DMS79 treated with DMSO at 0.1 percent for 48 hours (cell line): ENCODE measurements at regions not wholly inside any gene's neighbourhood (a gene's known extent, or its start where the extent isn't known, plus 50 kb on each side); places are given as distances from the start of the nearest gene placed in this dataset.

Source experiments
- DNase-seq: peaks from one replicate; lab custom pipeline; 2025; lab: John Stamatoyannopoulos, UW

GRCh38 chr5:15447209-15447608 is 52.8 kb upstream of the FBXL7 start:
- DNase-seq, result no peak

- DNase-seq, result no peak
Observed at GRCh38 chr5:15446552-15446951, 53.4 kb upstream of the FBXL7 start.

GRCh38 chr5:15442193-15442570 is 57.8 kb upstream of the FBXL7 start:
- DNase-seq, result no peak

GRCh38 chr5:15441433-15442192 is 58.4 kb upstream of the FBXL7 start:
- no peak for DNase-seq

- no peak for DNase-seq
Observed at GRCh38 chr5:15440434-15440833, 59.5 kb upstream of the FBXL7 start.

GRCh38 chr5:15439801-15440200 is 60.2 kb upstream of the FBXL7 start:
- no peak for DNase-seq

GRCh38 chr5:15433709-15434108 is 66.3 kb upstream of the FBXL7 start:
- DNase-seq, result no peak

- DNase-seq, result no peak
Observed at GRCh38 chr5:15431923-15432322, 68.1 kb upstream of the FBXL7 start.

- DNase-seq, result no peak
Observed at GRCh38 chr5:15425766-15426165, 74.2 kb upstream of the FBXL7 start.

GRCh38 chr5:15424769-15425168 is 75.2 kb upstream of the FBXL7 start:
- DNase-seq, result no peak

- DNase-seq, result no peak
Observed at GRCh38 chr5:15421921-15422412, 78.0 kb upstream of the FBXL7 start.

GRCh38 chr5:15421381-15421780 is 78.6 kb upstream of the FBXL7 start:
- no peak for DNase-seq

- no peak for DNase-seq
Observed at GRCh38 chr5:15420201-15420600, 79.8 kb upstream of the FBXL7 start.

GRCh38 chr5:15417156-15417555 is 82.8 kb upstream of the FBXL7 start:
- no peak for DNase-seq

GRCh38 chr5:15406478-15406877 is 93.5 kb upstream of the FBXL7 start:
- no peak for DNase-seq

GRCh38 chr5:15393146-15393545 is 106.8 kb upstream of the FBXL7 start:
- DNase-seq, result no peak

GRCh38 chr5:15391704-15392397 is 108.1 kb upstream of the FBXL7 start:
- no peak for DNase-seq

GRCh38 chr5:15388866-15389265 is 111.1 kb upstream of the FBXL7 start:
- no peak for DNase-seq

- no peak for DNase-seq
Observed at GRCh38 chr5:15387931-15388524, 112.0 kb upstream of the FBXL7 start.

- no peak for DNase-seq
Observed at GRCh38 chr5:15386122-15386521, 113.9 kb upstream of the FBXL7 start.

GRCh38 chr5:15385553-15385952 is 114.4 kb upstream of the FBXL7 start:
- no peak for DNase-seq

- DNase-seq, result no peak
Observed at GRCh38 chr5:15385037-15385436, 114.9 kb upstream of the FBXL7 start.

GRCh38 chr5:15384581-15384980 is 115.4 kb upstream of the FBXL7 start:
- no peak for DNase-seq
